ENCODE measurements at regions not wholly inside any gene's neighbourhood (a gene's known extent, or its start where the extent isn't known, plus 50 kb on each side); places are given as distances from the start of the nearest gene placed in this dataset.
"Not testable (repeated sequence)": the region's sequence is repeated elsewhere in the genome, so short reads cannot be mapped to it uniquely, and the experiment has no call there.

- DNase-seq (ENCODE audit: low spot score), result not testable (repeated sequence)
Measured at GRCh38 chr4:49510238-49510637, 524.2 kb downstream of the CWH43 start.

GRCh38 chr4:49511353-49511752, 525.3 kb downstream of the CWH43 start:
- peak; percentile 0 for DNase-seq (ENCODE audit: low spot score)

- DNase-seq (ENCODE audit: low spot score), result peak; percentile 0
Measured at GRCh38 chr4:49511881-49512491, 525.9 kb downstream of the CWH43 start.

GRCh38 chr4:49512641-49513545, 526.8 kb downstream of the CWH43 start:
- peak; percentile 2 for DNase-seq (ENCODE audit: low spot score)

- not testable (repeated sequence) for DNase-seq (ENCODE audit: low spot score)
Measured at GRCh38 chr4:49513546-49514115, 527.6 kb downstream of the CWH43 start.

- not testable (repeated sequence) for DNase-seq (ENCODE audit: low spot score)
Measured at GRCh38 chr4:49514171-49514699, 528.2 kb downstream of the CWH43 start.

- DNase-seq (ENCODE audit: low spot score), result not testable (repeated sequence)
Measured at GRCh38 chr4:49514841-49515240, 528.8 kb downstream of the CWH43 start.

- DNase-seq (ENCODE audit: low spot score), result not testable (repeated sequence)
Measured at GRCh38 chr4:49515241-49515640, 529.2 kb downstream of the CWH43 start.

GRCh38 chr4:49516096-49516495, 530.0 kb downstream of the CWH43 start:
- DNase-seq (ENCODE audit: low spot score), result not testable (repeated sequence)

- no peak for DNase-seq (ENCODE audit: low spot score)
Measured at GRCh38 chr4:49516796-49517195, 530.7 kb downstream of the CWH43 start.

GRCh38 chr4:49517485-49518205, 531.6 kb downstream of the CWH43 start:
- DNase-seq (ENCODE audit: low spot score), result not testable (repeated sequence)

GRCh38 chr4:49519150-49520035, 533.3 kb downstream of the CWH43 start:
- DNase-seq (ENCODE audit: low spot score), result not testable (repeated sequence)

- not testable (repeated sequence) for DNase-seq (ENCODE audit: low spot score)
Measured at GRCh38 chr4:49523816-49524765, 538.0 kb downstream of the CWH43 start.

GRCh38 chr4:49558916-49559676, 573.0 kb downstream of the CWH43 start:
- not testable (repeated sequence) for DNase-seq (ENCODE audit: low spot score)

- not testable (repeated sequence) for DNase-seq (ENCODE audit: low spot score)
Measured at GRCh38 chr4:49560131-49560816, 574.2 kb downstream of the CWH43 start.

- not testable (repeated sequence) for DNase-seq (ENCODE audit: low spot score)
Measured at GRCh38 chr4:49560883-49561282, 574.8 kb downstream of the CWH43 start.

GRCh38 chr4:49570248-49570647, 584.2 kb downstream of the CWH43 start:
- DNase-seq (ENCODE audit: low spot score), result not testable (repeated sequence)

GRCh38 chr4:49573666-49574215, 587.7 kb downstream of the CWH43 start:
- DNase-seq (ENCODE audit: low spot score), result not testable (repeated sequence)
